Keratinocyte (primary cell): ENCODE measurements at regions not wholly inside any gene's neighbourhood (a gene's known extent, or its start where the extent isn't known, plus 50 kb on each side); places are given as distances from the start of the nearest gene placed in this dataset.

Experiments
- DNase-seq: peaks from one replicate; pipeline ENCODE4 v3.0.0-alpha.2; 2011; ENCODE audit warnings: low read depth, missing footprints, low spot score
- FAIRE-seq: peaks from 2 replicates; lab custom pipeline; 2011; peaks lifted over from hg19 to GRCh38; lab: Jason Lieb, UNC
- H2AFZ ChIP-seq: 2 replicates; pipeline ENCODE4 v1.6.0; 2012; ENCODE audit warnings: low read length, control low read depth, inconsistent platforms; ENCODE audit not compliant: control insufficient read depth
- H3K27ac ChIP-seq: 2 replicates; pipeline ENCODE4 v1.5.1; 2011; ENCODE audit warnings: low read length; ENCODE audit not compliant: control insufficient read depth, insufficient read depth
- H3K27me3 ChIP-seq: 3 replicates; pipeline ENCODE4 v1.6.0; 2011; ENCODE audit warnings: low read length; ENCODE audit not compliant: control insufficient read depth, insufficient read depth; ENCODE audit errors: extremely low read depth
- H3K36me3 ChIP-seq, 2 experiments: 2 replicates in 1 of 2; 3 replicates in 1 of 2; pipeline ENCODE4 v1.5.1; 2011; ENCODE audit warnings: low read length in 2 of 2, mild to moderate bottlenecking in 1 of 2; ENCODE audit not compliant: control insufficient read depth in 2 of 2, insufficient read depth in 2 of 2; ENCODE audit errors: extremely low read depth in 1 of 2
- H3K4me1 ChIP-seq: 3 replicates; pipeline ENCODE4 v1.5.1; 2011; ENCODE audit warnings: low read length; ENCODE audit not compliant: control insufficient read depth, insufficient read depth; ENCODE audit errors: extremely low read depth
- H3K4me2 ChIP-seq: 3 replicates; pipeline ENCODE4 v1.6.0; 2011; ENCODE audit warnings: low read depth, low read length; ENCODE audit not compliant: control insufficient read depth, insufficient read depth; ENCODE audit errors: extremely low read depth
- H3K4me3 ChIP-seq, 3 experiments: fragments of 200-600 bp in 1 of 3; sonication (generic) in 1 of 3; 2 replicates in 2 of 3; 3 replicates in 1 of 3; pipeline ENCODE4 v1.5.1; 2011 to 2016; ENCODE audit warnings: low read length in 3 of 3, mild to moderate bottlenecking in 3 of 3, control low read depth in 2 of 3, inconsistent platforms in 1 of 3, low read depth in 1 of 3, mixed read lengths in 1 of 3, mixed run types in 1 of 3, moderate library complexity in 1 of 3; ENCODE audit not compliant: control insufficient read depth in 2 of 3, insufficient read depth in 2 of 3; ENCODE audit errors: extremely low read depth in 1 of 3
- H3K79me2 ChIP-seq: 2 replicates; pipeline ENCODE4 v1.6.0; 2012; ENCODE audit warnings: low read length; ENCODE audit not compliant: control insufficient read depth, insufficient read depth
- H3K9ac ChIP-seq: 3 replicates; pipeline ENCODE4 v1.6.0; 2011; ENCODE audit warnings: low read length; ENCODE audit not compliant: control insufficient read depth, insufficient read depth; ENCODE audit errors: extremely low read depth
- H3K9me1 ChIP-seq: 3 replicates; pipeline ENCODE4 v1.6.0; 2011; ENCODE audit warnings: low read length; ENCODE audit not compliant: control insufficient read depth, insufficient read depth; ENCODE audit errors: extremely low read depth
- H3K9me3 ChIP-seq: 2 replicates; pipeline ENCODE4 v1.5.1; 2012; ENCODE audit warnings: low read depth, low read length; ENCODE audit not compliant: control insufficient read depth
- H4K20me1 ChIP-seq: 3 replicates; pipeline ENCODE4 v1.6.0; 2011; ENCODE audit warnings: low read length; ENCODE audit not compliant: control insufficient read depth, insufficient read depth; ENCODE audit errors: extremely low read depth
- EZH2 ChIP-seq: IDR thresholded peaks from one replicate; pipeline ENCODE4 v1.6.1; 2012; ENCODE audit warnings: inconsistent platforms, mild to moderate bottlenecking, low read length, moderate library complexity
- dilution Hi-C: fragments of 300-500 bp; cut with MboI; formaldehyde crosslinking; loops from one replicate; pipeline ENCODE4 v1.7.0; 2020; ENCODE audit warnings: low sequenced_read_pairs; ENCODE audit not compliant: extremely low pct_ligation_motif_present
- TF ChIP-seq, protein P1 (sequence below), 3 experiments: IDR thresholded peaks in 1 of 3; conservative IDR thresholded peaks in 1 of 3; optimal IDR thresholded peaks in 1 of 3; 2 replicates in 2 of 3; 3 replicates in 1 of 3; pipeline versions ENCODE3 to v1.5.1; 2011; ENCODE audit warnings: low read length in 3 of 3, mild to moderate bottlenecking in 3 of 3, moderate library complexity in 2 of 3, control low read depth in 1 of 3, inconsistent platforms in 1 of 3; ENCODE audit not compliant: insufficient read depth in 2 of 3; ENCODE audit errors: extremely low read depth in 1 of 3

DNA sequence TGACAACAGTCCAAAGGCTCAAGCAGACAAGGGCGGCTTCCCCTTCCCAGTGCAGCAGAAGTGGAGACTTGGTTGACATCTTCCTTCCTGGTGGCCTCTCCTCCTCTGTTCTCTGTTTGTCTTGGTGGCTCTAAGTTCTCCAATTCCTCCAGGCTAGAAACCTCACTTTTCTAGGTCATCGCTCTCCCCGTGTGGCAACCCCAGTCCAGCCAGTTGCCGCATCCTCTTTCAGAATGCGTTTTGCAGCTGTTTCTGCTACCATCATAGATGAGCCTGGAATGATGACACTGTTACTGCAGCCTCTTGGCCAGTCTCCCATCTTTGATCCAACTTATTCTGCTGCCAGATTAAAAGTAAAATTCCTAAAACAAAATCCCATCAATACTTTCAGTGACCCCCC is 201.5 kb downstream of the TRIM29 start:
- TF ChIP-seq, protein P1, sequence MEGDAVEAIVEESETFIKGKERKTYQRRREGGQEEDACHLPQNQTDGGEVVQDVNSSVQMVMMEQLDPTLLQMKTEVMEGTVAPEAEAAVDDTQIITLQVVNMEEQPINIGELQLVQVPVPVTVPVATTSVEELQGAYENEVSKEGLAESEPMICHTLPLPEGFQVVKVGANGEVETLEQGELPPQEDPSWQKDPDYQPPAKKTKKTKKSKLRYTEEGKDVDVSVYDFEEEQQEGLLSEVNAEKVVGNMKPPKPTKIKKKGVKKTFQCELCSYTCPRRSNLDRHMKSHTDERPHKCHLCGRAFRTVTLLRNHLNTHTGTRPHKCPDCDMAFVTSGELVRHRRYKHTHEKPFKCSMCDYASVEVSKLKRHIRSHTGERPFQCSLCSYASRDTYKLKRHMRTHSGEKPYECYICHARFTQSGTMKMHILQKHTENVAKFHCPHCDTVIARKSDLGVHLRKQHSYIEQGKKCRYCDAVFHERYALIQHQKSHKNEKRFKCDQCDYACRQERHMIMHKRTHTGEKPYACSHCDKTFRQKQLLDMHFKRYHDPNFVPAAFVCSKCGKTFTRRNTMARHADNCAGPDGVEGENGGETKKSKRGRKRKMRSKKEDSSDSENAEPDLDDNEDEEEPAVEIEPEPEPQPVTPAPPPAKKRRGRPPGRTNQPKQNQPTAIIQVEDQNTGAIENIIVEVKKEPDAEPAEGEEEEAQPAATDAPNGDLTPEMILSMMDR (optimal IDR thresholded peaks at IDR 0.05 in 1 of 3, IDR thresholded peaks at IDR 0.05 in 1 of 3, conservative IDR thresholded peaks at IDR 0.05 in 1 of 3; ENCODE audit: extremely low read depth in 1 of 3, insufficient read depth in 2 of 3, low read length in 3 of 3) = no peak
- no peak for TF ChIP-seq EZH2
- H2AFZ ChIP-seq = no peak overlapping the region
- peaks cover 23% of the 10 kb centered on the region for H3K27me3 ChIP-seq
- H4K20me1 ChIP-seq = no peaks in the 10 kb centered on the region
- no peak overlapping the region for H3K27ac ChIP-seq
- no peaks in the 10 kb centered on the region for H3K79me2 ChIP-seq
- H3K4me2 ChIP-seq = no peak overlapping the region
- no peaks in the 10 kb centered on the region for H3K9me3 ChIP-seq
- no peaks in the 10 kb centered on the region for H3K9me1 ChIP-seq
- FAIRE-seq = no peak
- dilution Hi-C loops = no loop called here
- no peaks in the 10 kb centered on the region for H3K4me1 ChIP-seq
- no peak overlapping the region for H3K9ac ChIP-seq
- H3K36me3 ChIP-seq = no peaks in the 10 kb centered on the region
- DNase-seq = no peak
- no peak overlapping the region for H3K4me3 ChIP-seq

DNA sequence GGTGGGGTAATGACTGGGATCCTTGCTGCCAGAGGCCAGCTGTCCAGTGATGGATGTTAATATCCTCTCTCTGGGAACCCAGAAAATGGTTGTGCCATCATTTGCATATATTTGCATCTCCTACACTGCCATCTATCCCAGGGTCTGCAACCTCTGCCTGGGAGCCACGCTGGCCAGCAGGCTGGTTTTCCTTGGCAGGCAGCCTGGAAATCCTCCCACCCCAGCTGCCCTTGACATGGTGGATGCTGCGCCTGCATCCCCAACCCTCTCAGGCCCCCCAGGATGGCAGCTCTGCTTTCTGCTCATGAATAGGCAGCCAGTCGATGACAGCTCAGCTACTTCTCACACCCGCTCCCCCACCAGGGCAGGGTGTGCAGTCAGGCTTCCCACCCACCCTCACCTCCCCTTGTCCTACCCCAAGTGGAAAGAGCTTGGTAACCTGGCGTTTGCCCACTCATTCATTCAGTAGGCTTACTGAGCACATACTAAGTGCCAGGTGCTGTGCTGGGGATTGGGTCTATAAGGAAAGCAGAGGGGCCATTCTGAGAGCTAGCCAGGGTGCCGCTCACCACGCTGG is 202.5 kb downstream of the TRIM29 start:
- peaks cover 33% of the 10 kb centered on the region for H3K27me3 ChIP-seq
- no peak for FAIRE-seq

More for the DNA sequence above, 202.5 kb downstream of the TRIM29 start:
- Histone ChIP-seq H3K9ac (no peak overlapping the region), H3K4me1 (no peaks in the 10 kb centered on the region), H3K79me2 (no peaks in the 10 kb centered on the region), H3K9me3 (no peaks in the 10 kb centered on the region), H3K36me3 (no peaks in the 10 kb centered on the region), H4K20me1 (no peaks in the 10 kb centered on the region), H2AFZ (no peak overlapping the region), H3K9me1 (no peaks in the 10 kb centered on the region), H3K27ac (no peak overlapping the region), H3K4me2 (no peak overlapping the region), H3K4me3 (no peak overlapping the region)
- TF ChIP-seq, protein P1 (optimal IDR thresholded peaks at IDR 0.05 in 1 of 3, IDR thresholded peaks at IDR 0.05 in 1 of 3, conservative IDR thresholded peaks at IDR 0.05 in 1 of 3; ENCODE audit: extremely low read depth in 1 of 3, insufficient read depth in 2 of 3, low read length in 3 of 3) = no peak
- no peak for TF ChIP-seq EZH2
- no peak for DNase-seq
- dilution Hi-C loops = no loop called here
